DMS114 treated with DMSO at 0.1 percent for 48 hours (cell line): ENCODE measurements at regions not wholly inside any gene's neighbourhood (a gene's known extent, or its start where the extent isn't known, plus 50 kb on each side); places are given as distances from the start of the nearest gene placed in this dataset.
A peak's percentile ranks its signal among the peaks of the same experiment; 100 is the strongest.
"Not testable (repeated sequence)": the region's sequence is repeated elsewhere in the genome, so short reads cannot be mapped to it uniquely, and the experiment has no call there.

Experiments
- DNase-seq: peaks from one replicate; lab custom pipeline; 2025; ENCODE audit not compliant: unreplicated experiment; lab: John Stamatoyannopoulos, UW

DNA sequence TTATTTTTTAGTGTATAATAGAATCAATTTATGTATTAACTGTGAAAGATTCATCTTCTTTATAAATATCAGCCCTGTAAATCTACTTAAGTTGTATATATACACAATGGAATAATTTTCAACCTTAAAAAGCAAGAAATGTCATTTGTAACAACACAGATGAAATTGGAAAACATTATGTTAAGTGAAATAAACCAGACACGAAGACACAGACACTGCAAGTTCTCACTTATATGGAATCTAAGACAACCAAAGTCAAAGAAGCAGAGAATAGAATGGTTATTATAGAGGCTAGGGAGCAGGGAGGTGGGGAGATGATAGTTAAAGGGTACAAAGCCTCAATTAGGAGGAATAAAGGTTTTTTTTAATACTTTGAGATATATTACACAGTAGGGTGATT, 1404.4 kb downstream of the HACE1 start:
- DNase-seq: no peak

DNA sequence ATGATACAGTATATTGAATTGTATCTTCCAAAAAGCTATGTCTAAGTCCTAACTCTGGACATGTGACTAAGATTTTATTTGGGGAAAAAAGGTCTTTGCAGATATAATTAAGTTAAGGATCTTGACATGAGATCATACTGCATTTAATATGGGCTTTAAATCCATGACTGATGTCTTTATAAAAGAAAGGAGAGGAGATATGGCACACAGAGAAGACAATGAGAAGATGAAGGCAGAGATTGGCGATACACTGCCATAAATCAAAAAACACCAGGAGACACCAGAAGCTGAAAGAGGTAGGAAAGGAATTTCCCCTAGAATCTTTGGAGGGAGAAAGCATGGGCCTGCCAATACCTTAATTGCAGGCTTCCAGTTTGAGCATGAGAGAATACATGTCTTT, 1450.2 kb downstream of the HACE1 start:
- no peak for DNase-seq

DNA sequence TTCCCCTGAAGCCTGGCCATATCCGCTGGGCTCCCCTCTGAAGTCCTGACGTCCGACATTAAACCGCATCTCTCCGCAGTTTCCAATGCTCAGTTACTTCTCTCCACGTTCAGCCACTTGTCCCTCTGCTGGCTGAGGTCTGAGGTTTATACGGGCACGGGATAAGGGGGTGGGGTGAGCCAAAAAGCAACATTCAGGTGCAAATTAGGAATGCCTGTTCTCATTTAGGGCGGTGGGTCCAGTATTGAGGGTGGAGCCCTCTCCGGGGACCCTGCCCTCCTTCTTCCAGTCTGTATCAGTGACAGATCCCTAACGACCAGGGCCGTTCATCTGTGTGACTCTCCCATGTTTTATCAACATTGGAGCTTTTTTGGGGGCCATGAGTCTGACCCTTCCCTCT, 1454.4 kb downstream of the HACE1 start:
- no peak for DNase-seq

DNA sequence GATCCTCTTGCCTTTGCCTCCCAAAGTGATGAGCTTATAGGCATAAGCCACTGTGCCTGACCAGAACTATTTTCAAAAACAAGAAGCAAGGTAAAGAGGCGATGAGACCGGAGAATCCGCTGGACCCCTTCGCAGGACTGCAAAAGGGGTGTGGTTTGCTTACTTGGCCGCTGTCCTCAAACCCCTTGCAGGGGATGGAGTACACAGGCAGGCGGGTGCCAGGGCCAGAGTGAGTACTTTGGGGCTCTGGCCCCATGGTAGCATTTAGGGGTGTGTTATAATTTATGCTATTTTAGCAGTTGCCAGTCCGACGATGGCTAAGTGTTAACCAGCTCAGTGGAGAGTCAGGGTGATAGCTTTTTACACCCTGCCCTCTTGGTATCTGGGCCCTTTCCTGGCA, 1454.9 kb downstream of the HACE1 start:
- no peak for DNase-seq

DNA sequence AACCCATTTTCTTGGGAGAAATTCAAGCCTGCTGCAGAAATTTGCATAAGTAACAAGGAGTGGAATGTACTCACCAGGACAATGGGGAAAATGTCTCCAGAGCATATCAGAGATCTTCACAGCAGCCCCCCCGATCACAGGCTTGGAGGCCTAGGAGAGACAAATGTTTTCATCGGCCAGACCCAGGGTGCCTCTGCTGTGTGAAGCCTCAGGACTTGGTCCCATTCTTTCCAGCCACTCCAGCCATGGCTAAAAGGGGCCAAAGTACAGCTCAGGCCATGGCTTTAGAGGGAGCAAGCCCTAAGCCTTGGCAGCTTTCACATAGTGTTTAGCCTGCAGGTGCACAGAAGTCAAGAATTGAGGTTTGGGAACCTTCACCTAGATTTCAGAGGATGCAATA, 1463.0 kb downstream of the HACE1 start:
- no peak for DNase-seq

DNA sequence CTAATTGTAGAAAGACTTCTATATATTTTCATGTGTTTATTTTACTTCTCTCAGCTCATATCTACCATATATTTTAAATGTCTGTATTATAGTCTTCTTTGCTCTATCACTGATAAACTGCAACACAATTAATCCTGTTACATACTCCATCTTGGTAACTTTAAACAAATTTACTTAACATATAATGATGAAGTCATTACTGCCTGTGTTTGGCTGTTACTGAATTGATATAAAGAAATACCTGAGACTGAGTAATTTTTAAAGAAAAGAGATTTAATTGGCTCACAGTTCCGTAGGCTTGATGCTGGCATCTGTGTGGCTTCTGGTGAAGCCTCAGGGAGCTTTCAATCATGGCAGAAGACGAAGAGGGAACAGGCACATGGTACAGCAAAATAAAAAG, 1480.4 kb downstream of the HACE1 start:
- no peak for DNase-seq

DNA sequence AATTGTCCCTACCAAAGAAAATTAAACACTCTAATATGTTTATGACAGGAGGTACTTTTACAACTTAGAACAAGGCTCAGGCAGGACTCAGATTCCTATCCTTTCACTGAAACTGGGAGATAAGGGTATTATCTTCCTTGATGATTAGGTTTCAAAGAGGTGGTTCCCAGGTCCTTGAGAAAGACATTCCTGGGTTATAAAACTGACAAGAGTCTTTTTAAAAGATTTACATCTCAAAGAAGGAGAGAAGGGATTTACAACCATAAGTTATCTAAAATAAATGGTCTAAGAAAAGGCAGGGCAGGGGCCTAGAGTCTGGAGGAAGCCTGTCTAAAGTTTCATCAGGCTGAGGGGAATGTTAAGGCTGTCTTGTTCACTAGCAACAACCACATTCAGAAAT, 1492.5 kb downstream of the HACE1 start:
- DNase-seq: no peak

DNA sequence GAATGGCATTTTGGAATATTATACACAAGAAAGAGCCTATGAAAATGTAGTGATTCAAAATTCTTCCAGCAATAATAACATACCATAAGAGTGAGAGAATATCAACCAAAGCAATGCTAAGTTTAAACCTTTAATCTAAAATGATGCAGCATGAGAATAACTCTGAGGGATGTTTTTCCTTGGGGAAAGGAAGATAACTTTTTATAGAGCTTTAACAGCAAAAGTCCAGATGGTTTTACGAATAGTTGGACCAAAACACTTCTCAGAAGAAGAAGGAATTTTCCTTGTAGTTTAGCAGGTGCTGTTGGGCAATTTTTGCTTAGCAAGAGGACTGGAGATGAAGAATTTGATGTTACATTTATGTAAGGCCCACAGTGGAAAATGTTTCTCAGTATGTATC, 1503.2 kb downstream of the HACE1 start:
- DNase-seq: no peak

DNA sequence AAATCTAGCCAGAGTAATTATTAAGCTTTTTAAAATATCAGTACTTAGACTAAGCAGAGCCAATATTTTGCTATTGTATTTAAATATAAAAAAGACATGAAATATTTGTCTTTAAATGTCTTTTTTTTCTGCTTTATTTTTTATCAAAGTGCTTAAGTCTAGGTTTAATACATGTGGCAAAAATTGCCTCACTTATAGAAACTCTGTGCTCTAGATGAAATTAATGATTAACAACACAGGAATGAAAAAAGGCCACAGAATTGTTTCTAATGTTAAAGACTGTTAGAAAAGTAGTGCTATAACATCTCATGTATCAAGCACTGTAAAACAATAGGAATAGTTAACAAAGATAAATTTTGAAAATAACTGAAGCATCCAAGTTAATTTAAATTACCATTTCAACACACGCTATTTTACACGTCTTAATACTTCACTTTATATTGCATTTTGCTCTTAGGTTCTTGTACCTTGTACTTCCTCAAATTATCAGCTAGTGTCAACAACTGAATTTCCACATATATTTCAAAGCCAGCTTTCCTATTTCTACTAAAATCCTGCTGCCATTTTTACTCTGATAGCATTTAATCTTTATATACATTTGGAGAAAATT, 1515.1 kb downstream of the HACE1 start:
- no peak for DNase-seq

DNA sequence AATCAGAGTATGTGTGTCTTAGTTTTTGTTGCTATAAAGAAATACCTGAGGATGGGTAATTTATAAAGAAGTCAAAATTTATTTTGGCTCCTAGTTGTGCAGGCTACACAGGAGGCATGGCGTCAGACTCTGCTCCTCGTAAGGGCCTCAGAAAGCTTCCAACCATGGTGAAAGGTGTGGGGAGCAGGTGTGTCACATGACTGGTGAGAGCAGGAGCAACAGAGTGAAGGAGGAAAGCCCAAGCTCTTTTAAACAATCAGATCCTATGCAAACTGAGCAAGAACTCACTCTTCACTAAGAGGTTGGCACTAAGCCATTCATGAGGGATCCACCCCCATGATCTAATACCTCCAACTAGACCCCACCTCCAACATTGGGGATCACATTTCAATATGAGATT, 1524.3 kb downstream of the HACE1 start:
- no peak for DNase-seq

DNA sequence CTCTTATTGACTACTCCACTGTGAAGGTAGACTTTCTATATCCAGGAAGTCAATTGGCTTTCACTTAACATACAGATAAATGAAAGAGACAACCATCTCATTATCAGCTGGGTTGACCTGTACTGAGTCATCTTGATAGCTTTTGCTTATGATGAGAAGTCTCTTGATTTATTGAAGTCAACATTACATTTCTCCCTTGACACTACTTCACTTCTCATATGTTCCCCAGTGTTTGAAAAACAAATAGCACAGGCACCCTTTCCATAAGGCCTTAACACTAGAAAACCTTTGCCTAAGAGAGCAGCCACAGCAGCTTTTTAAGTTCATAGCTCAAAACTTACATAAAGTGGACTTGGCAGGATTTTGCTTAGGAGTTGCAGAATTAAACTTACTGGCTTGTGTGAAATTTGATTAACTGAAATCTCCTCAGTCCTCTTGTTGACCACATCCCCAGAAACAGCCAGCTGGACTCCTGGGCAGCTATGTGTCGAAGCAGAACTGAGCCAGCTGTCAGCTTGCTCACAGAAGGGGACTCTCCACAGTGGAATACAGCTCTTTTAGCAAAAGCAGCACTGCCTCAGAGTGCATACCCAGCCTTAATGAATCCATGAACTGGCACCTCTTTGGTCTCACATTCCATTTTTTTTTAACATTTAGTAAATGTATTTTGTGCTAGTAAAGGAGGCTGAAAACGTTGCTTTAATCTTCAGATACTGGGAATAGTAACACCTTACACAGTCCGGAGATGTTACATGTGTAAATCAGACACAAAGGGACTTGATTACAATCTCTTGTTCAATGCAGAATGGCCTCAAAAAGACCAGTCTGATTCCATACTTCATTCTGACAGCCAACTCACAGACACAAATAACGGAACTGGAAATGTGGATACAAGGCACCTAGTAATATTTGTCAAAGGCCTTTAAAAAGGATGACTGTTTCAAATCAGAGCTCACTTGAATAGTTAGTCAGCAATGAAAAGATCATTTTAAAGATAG, 1532.7 kb downstream of the HACE1 start:
- DNase-seq: no peak

DNA sequence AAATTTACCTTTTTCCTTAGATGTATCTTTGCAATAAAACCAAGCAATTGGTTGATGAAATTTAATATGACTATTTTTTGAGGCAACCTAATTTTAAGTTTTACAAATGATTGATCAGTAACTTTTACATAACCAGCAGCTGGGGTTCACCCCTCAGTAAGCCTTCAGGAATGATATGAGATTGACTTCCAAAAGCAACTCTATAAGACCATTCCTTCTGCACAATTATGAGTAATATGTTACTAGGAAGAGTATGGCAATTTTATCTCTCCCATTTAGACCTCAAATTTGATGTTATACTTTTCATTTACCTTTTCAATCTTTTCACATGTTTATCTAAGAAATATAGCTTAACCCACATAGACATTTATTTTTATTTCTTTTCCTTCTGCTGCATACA, 1546.3 kb downstream of the HACE1 start:
- DNase-seq: no peak

DNA sequence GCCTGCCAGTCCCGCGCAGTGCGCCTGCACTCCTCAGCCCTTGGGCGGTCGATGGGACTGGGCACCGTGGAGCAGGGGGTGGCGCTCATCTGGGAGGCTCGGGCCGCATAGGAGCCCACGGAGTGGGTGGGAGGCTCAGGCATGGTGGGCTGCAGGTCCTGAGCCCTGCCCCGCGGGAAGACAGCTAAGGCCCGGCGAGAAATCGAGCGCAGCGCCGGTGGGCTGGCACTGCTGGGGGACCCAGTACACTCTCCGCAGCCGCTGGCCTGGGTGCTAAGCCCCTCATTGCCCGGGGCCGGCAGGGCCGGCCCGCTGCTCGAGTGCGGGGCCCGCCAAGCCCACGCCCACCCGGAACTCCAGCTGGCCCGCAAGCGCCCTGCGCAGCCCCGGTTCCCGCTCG, 1565.3 kb downstream of the HACE1 start:
- DNase-seq: not testable (repeated sequence)

DNA sequence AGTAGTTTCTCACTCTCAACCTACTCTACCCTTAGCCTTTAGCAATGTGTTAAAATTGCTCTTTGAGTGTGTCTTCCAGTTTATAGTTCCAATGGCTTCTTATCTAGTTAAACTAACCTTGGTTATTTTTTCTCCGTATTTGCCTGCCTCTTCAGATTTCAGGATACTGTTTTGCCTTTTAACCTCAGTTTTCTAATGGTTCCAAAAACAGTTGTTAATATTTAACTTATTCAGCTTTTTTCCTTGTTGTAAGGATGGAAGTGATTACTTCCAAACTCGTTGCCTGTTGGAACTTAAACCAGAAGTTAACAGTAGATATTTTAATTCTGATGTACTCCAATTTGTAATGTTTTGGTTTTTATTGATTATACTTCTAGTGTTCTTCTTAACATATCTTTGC, 1574.9 kb downstream of the HACE1 start:
- no peak for DNase-seq

DNA sequence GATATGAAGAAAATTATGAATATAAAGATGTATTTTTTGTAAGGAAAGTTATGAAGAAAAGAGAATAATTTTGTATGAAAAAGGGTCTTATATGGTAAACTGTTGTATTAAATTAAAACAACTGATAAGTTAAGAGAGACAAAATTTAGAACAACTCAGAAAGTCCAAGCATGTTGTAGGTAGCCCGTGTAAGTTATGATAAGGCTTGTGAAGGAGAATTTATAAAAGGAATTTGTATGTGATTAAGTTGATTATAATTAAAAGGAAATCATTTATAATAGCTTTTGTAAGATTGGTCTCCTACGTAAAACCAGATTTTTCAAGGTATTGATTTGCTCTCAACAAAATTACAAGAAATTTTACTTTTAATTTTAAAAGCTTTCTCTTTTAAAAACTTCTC, 1579.3 kb downstream of the HACE1 start:
- no peak for DNase-seq

DNA sequence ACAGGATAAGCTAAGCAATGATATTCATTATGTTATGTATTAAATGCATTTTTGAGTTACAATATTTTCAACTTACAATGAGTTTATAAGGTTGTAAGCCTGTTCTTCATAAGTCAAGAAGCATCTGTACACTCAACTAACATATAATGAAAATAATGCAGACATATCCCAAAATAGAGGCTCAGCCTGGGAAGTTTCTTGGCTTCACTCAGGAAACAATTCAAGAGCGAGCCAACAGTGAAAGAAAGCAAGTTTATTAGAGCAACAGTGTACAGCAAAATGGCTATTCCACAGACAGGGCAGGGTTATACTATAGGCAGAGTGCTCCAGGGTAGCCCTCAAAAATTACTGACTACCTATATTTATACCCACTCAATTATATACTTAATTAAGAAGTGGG, 1581.8 kb downstream of the HACE1 start:
- no peak for DNase-seq

DNA sequence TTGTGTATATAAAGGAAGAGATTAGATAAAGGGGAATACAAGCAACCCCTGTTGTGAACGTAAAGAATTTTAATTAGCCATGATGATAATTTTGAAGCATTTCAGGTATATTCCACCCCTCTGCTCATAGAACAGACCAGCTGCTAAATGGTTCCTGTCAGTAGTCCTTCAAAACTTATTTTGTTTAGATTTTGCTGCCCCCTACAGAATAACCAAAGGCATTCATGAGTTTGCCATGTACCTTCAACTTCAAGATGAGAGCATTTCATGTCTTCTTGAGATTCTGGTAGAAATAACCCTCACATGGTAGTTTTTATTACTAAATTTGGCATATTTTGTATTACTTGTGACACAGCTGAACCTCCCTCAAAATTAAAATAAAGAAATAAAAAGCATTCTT, 1586.7 kb downstream of the HACE1 start:
- DNase-seq: peak; percentile 15

DNA sequence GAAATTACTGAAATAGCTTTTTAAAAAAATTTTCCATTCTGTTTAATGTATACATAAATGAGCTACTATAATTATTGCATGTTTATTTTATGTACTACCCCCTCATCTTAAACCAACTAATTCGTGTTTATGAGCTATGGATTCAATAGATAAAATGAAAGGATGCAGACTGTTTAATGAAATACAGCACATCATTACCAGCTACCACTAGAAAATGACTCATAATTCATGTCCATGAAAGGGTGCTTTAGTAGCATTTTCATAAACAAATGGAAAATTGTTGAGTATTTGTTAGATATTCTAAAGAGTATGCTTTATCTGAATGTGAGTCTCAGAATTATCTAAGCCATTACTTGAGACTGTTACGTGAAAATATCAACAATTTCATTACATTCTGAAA, 1590.1 kb downstream of the HACE1 start:
- DNase-seq: no peak

DNA sequence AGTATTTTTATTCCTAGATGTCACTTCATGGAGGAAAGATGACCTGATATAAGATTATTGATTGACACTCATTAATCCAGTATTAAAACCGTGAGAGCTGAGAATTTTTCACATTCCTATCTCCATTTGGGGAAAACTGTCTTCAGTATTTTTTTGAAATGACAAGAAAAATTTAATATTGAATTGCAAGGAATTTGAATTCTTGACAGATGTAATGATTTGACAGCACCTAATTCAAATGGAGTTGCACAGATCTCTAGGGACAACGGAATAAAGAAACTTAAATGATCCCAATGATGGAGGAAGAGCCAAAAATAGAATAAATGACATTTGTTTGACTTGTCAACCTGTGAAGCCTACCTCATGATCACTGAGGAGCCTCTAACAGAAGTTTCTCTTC, 1591.4 kb downstream of the HACE1 start:
- no peak for DNase-seq

DNA sequence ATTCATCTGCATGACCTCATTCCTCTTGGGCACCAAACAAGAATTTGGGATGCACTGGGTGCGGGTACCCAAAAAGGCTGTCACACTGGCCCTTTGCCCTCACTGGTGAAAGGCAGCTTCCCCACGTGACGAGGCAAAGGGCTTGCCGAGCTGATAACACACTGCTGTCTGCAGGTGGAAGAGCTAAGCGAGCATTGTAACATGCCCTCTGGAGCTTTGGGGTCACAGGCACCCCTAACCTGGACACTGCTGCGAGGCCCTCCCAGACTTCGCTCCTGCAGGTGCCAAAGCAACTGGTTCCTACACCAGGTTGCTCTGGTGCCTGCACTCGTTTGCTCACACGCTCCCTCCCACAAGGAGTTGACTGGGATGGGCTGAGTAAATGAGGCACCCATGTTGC, 1595.7 kb downstream of the HACE1 start:
- DNase-seq: no peak

DNA sequence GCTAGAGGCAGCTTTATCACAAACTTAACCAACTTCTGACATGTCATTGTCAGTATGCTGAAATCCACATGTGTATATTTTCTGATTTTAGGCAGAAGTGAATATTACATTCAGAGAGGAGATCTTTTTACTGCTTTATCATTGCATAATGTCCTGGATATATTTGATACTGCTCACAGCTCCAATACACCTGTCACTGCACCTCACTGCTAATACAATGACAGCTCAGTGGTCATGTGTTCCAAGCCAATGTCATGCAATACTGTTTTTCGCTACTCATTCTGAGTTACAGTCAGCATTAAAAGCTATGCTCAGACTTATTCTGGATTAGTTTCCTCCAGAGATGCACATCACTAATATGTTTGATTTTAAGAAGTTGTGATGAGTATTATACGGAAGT, 1604.6 kb downstream of the HACE1 start:
- DNase-seq: no peak

DNA sequence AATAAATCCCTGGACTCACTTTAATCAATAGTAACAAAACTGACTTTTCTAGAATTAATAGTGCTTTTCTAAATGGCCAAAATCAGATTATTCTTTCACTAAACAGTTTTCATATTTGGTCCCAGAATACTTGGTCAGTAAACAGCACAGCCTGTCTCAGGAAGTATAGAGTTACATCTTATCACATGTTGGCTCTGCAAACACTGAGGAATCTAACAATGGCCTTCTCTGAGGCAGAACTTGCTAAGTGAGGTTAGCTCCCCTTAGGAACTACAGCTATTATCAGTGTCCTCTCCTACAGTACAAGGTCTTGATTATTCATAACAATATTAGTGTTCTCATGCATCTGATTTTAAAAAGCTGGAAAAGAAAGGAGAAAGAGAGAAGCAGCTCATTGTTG, 1622.8 kb downstream of the HACE1 start:
- no peak for DNase-seq

DNA sequence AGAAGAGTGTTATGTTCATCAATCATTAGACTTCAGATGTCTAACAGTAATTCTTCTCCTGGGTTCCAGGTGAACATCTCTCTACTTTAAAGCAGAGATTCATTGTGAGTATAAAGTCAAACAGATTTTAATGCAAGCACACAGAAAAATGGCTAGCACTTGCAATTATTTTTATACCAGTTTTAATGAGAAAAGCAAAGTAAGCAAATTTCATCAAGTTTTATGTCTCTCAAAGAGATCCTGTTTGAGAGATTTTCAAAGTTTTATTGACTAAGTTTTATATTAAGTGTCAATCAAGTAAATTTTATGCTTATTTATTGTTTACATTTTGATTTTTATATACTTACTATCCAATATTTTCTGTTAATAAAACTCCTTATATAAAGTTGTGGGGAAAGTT, 1628.5 kb downstream of the HACE1 start:
- DNase-seq: no peak
